Ishikawa (cell line): ENCODE measurements at regions not wholly inside any gene's neighbourhood (a gene's known extent, or its start where the extent isn't known, plus 50 kb on each side); places are given as distances from the start of the nearest gene placed in this dataset.

Source experiments
- CEBPB ChIP-seq: IDR thresholded peaks from 2 replicates; pipeline ENCODE4 v1.6.1; 2012
- CREB1 ChIP-seq: IDR thresholded peaks from 2 replicates; pipeline ENCODE4 v1.6.1; 2012; ENCODE audit warnings: low read depth
- EGR1 ChIP-seq: IDR thresholded peaks from 2 replicates; pipeline ENCODE4 v1.6.1; 2012
- EP300 ChIP-seq: IDR thresholded peaks from 2 replicates; pipeline ENCODE4 v1.6.1; 2012; ENCODE audit warnings: borderline replicate concordance
- FOXM1 ChIP-seq: IDR thresholded peaks from 2 replicates; pipeline ENCODE4 v1.6.1; 2012; ENCODE audit warnings: low read depth, borderline replicate concordance
- MAX ChIP-seq: IDR thresholded peaks from 2 replicates; pipeline ENCODE4 v1.6.1; 2012
- NFIC ChIP-seq: IDR thresholded peaks from 2 replicates; pipeline ENCODE4 v1.6.1; 2012
- RAD21 ChIP-seq: IDR thresholded peaks from 2 replicates; pipeline ENCODE4 v1.6.1; 2012; ENCODE audit warnings: low read depth
- REST ChIP-seq: IDR thresholded peaks from 2 replicates; pipeline ENCODE4 v1.6.1; 2012; ENCODE audit warnings: low read depth, mild to moderate bottlenecking
- TAF1 ChIP-seq: IDR thresholded peaks from 2 replicates; pipeline ENCODE4 v1.6.1; 2012; ENCODE audit warnings: low read depth, mild to moderate bottlenecking
- TCF12 ChIP-seq: IDR thresholded peaks from 2 replicates; pipeline ENCODE4 v1.6.1; 2012; ENCODE audit warnings: low read depth
- TEAD4 ChIP-seq: IDR thresholded peaks from 2 replicates; pipeline ENCODE4 v1.6.1; 2012
- YY1 ChIP-seq: IDR thresholded peaks from 2 replicates; pipeline ENCODE4 v1.6.1; 2012; ENCODE audit warnings: low read depth
- ZBTB7A ChIP-seq: IDR thresholded peaks from 2 replicates; pipeline ENCODE4 v1.6.1; 2012; ENCODE audit warnings: low read depth
- TF ChIP-seq, protein P1 (sequence below): IDR thresholded peaks from 2 replicates; pipeline ENCODE4 v1.6.1; 2012

DNA sequence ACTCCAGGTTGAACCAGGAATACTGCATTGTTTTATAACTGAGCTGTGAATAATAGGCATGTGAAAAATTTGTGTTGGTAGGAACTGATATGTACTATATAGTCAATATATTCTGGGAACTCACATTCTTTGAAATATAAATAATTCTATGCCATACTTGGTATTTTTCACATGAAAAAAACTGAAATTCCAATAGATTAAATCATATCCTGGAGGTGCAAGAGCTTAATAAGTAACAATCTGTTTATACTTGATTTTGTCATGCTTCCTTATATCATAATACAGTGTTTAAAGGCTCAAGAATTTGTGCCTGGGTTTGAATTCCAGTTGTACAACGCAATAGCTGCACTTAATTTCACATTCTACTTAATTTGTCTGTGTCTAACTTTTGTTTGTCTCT is 387.0 kb downstream of the USP25 start:
- TF ChIP-seq FOXM1: no peak
- no peak for TF ChIP-seq TAF1
- TF ChIP-seq REST: no peak
- no peak for TF ChIP-seq RAD21
- TF ChIP-seq, protein P1, sequence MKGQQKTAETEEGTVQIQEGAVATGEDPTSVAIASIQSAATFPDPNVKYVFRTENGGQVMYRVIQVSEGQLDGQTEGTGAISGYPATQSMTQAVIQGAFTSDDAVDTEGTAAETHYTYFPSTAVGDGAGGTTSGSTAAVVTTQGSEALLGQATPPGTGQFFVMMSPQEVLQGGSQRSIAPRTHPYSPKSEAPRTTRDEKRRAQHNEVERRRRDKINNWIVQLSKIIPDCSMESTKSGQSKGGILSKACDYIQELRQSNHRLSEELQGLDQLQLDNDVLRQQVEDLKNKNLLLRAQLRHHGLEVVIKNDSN: no peak
- no peak for TF ChIP-seq MAX
- TF ChIP-seq YY1: no peak
- no peak for TF ChIP-seq EGR1
- TF ChIP-seq TEAD4: no peak
- no peak for TF ChIP-seq EP300
- no peak for TF ChIP-seq CREB1
- TF ChIP-seq CEBPB: no peak

- TF ChIP-seq MAX (no peak), YY1 (no peak), CREB1 (no peak), RAD21 (no peak), REST (no peak), TEAD4 (no peak), FOXM1 (no peak), CEBPB (no peak), TAF1 (no peak)
Observed at GRCh38 chr21:16117331-16117730, 387.5 kb downstream of the USP25 start.

DNA sequence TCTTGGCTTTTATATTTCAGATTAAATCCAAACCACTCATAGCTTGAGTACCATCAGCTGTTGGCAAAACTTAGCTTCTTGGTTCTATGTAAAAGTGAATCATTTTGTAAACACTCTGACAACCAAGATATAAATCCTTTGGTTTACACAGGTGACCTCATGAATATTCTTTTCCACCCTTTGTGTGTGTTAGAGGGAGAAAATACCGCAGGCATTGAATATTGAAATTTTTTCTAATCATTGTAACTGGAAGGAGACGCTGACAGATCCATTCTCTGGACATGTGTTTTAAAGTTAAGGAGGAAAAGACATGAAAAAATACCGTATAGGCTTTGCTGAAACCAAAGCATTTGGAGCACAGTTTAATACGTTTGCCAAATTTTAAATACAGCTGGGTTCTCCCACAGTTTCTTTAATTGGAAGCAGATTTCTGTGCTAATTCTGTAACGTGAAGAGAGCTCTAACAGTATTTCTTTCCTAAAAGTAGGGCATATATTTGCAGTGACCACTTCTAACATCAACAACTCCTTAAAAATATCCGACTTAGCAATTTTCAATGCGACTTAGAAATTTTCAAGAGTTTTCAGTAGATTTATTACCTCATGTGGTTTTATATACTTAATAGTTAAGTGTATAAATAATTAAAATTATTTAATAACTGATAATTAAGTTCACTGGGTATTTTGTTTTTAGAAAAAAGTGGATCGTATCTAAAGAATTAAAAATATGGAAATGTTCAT is 388.2 kb downstream of the USP25 start:
- TF ChIP-seq YY1 (no peak), EP300 (no peak), TCF12 (no peak), ZBTB7A (no peak), TAF1 (no peak), CEBPB (no peak), REST (no peak), MAX (no peak), NFIC (no peak), TEAD4 (no peak), EGR1 (no peak)
- TF ChIP-seq, protein P1: no peak

GRCh38 chr21:16124378-16125138 is 394.8 kb downstream of the USP25 start:
- TF ChIP-seq TEAD4 (peak; percentile 86), ZBTB7A (no peak), MAX (peak; percentile 4; the same call in 1 of the 2 replicates), TCF12 (peak; percentile 75), EP300 (peak; percentile 96), FOXM1 (peak; percentile 97), NFIC (peak; percentile 100), TAF1 (no peak), YY1 (no peak), EGR1 (no peak), REST (no peak), CREB1 (0 out of 2 replicates have a peak, but pooled peaks have one; percentile 6), RAD21 (peak; percentile 22; the same call in 1 of the 2 replicates), CEBPB (peak; percentile 99)
- TF ChIP-seq, protein P1: peak; percentile 75
